ENCODE measurements at regions not wholly inside any gene's neighbourhood (a gene's known extent, or its start where the extent isn't known, plus 50 kb on each side); places are given as distances from the start of the nearest gene placed in this dataset.
"Not testable (repeated sequence)": the region's sequence is repeated elsewhere in the genome, so short reads cannot be mapped to it uniquely, and the experiment has no call there.

- DNase-seq (ENCODE audit: low read depth in 1 of 2, low spot score in 1 of 2) (no peak), FAIRE-seq (no peak), ATAC-seq (no peak)
- POLR2A ChIA-PET: no interaction called here
- Histone ChIP-seq H3K4me1 (no peaks in the 10 kb centered on the region), H3K4me3 (no peak overlapping the region), H3K27ac (no peak overlapping the region), H3K4me2 (no peak overlapping the region), H3K9me3 (no peaks in the 10 kb centered on the region)
- 0% methylated on average over 2 of the region's 2 CpGs for WGBS (ENCODE audit: missing lambda C conversion rate)
- TF ChIP-seq JUN (IDR thresholded peaks at IDR 0.05) (no peak), CHD2 (IDR thresholded peaks at IDR 0.05; ENCODE audit: low read length, partially characterized antibody) (no peak)
- CTCF ChIA-PET: no interaction called here
Measured at GRCh38 chrX:148290041-148290440, 210.4 kb upstream of the AFF2 start.

GRCh38 chrX:148290931-148291330, 209.5 kb upstream of the AFF2 start:
- no peak for FAIRE-seq
- CTCF ChIA-PET: no interaction called here
- no peak for TF ChIP-seq NR3C1 (IDR thresholded peaks at IDR 0.05)
- no peak for TF ChIP-seq POLR2AphosphoS2 (conservative IDR thresholded peaks at IDR 0.05; ENCODE audit: low read length)
- TF ChIP-seq BHLHE40 (IDR thresholded peaks at IDR 0.05; ENCODE audit: low read depth, low read length): no peak
- no peak for TF ChIP-seq JUN (IDR thresholded peaks at IDR 0.05)
- TF ChIP-seq KDM1A (IDR thresholded peaks at IDR 0.05; ENCODE audit: low read depth): no peak
- TF ChIP-seq EHF (CRISPR knock-in tag; IDR thresholded peaks at IDR 0.05): no peak
- TF ChIP-seq SMC3 (IDR thresholded peaks at IDR 0.05): no peak
- TF ChIP-seq ESRRA (IDR thresholded peaks at IDR 0.05; ENCODE audit: borderline replicate concordance, low read length): no peak
- TF ChIP-seq CBX2 (IDR thresholded peaks at IDR 0.05; ENCODE audit: borderline replicate concordance, low read depth): no peak
- TF ChIP-seq HOXB5 (CRISPR knock-in tag; IDR thresholded peaks at IDR 0.05): no peak
- no peak for TF ChIP-seq ZSCAN20 (CRISPR knock-in tag; IDR thresholded peaks at IDR 0.05)
- TF ChIP-seq, protein P1, sequence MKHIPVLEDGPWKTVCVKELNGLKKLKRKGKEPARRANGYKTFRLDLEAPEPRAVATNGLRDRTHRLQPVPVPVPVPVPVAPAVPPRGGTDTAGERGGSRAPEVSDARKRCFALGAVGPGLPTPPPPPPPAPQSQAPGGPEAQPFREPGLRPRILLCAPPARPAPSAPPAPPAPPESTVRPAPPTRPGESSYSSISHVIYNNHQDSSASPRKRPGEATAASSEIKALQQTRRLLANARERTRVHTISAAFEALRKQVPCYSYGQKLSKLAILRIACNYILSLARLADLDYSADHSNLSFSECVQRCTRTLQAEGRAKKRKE (CRISPR knock-in tag; IDR thresholded peaks at IDR 0.05; ENCODE audit: low read depth): no peak
- TF ChIP-seq KDM5A (IDR thresholded peaks at IDR 0.05): no peak
- POLR2A ChIA-PET: no interaction called here
- no peaks in the 10 kb centered on the region for H3K9me3 ChIP-seq
- no peak overlapping the region for H3K27ac ChIP-seq
- ATAC-seq: no peak
- no peak overlapping the region for H3K4me3 ChIP-seq
- no peak for DNase-seq (ENCODE audit: low read depth in 1 of 2, low spot score in 1 of 2)
- no peaks in the 10 kb centered on the region for H3K4me1 ChIP-seq
- H3K4me2 ChIP-seq: no peak overlapping the region
- WGBS (ENCODE audit: missing lambda C conversion rate): 0% methylated on average over 1 of the region's 1 CpG

GRCh38 chrX:148298737-148299136, 201.7 kb upstream of the AFF2 start:
- Histone ChIP-seq H3K27ac (no peak overlapping the region), H3K4me1 (no peaks in the 10 kb centered on the region), H3K4me2 (no peak overlapping the region), H3K4me3 (no peak overlapping the region), H3K9me3 (no peaks in the 10 kb centered on the region)
- CTCF ChIA-PET: no interaction called here
- DNase-seq (ENCODE audit: low read depth in 1 of 2, low spot score in 1 of 2) (no peak), FAIRE-seq (no peak), ATAC-seq (no peak)
- POLR2A ChIA-PET: no interaction called here
- TF ChIP-seq BHLHE40 (IDR thresholded peaks at IDR 0.05; ENCODE audit: low read depth, low read length) (no peak), HOXA7 (CRISPR knock-in tag; IDR thresholded peaks at IDR 0.05) (no peak), CBX2 (IDR thresholded peaks at IDR 0.05; ENCODE audit: borderline replicate concordance, low read depth) (no peak), NFE2L2 (conservative IDR thresholded peaks at IDR 0.05; ENCODE audit: low read length) (no peak), FOSL2 (IDR thresholded peaks at IDR 0.05) (no peak), FOSL2 (CRISPR knock-in tag; IDR thresholded peaks at IDR 0.05) (no peak), GATA3 (IDR thresholded peaks at IDR 0.05; ENCODE audit: borderline replicate concordance) (no peak), RARB (CRISPR knock-in tag; IDR thresholded peaks at IDR 0.05) (no peak), CTCF (IDR thresholded peaks at IDR 0.05) (no peak), TP53 (CRISPR knock-in tag; IDR thresholded peaks at IDR 0.05) (no peak)
- TF ChIP-seq, protein P2, sequence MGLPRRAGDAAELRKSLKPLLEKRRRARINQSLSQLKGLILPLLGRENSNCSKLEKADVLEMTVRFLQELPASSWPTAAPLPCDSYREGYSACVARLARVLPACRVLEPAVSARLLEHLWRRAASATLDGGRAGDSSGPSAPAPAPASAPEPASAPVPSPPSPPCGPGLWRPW (IDR thresholded peaks at IDR 0.05): no peak
- TF ChIP-seq, protein P3, sequence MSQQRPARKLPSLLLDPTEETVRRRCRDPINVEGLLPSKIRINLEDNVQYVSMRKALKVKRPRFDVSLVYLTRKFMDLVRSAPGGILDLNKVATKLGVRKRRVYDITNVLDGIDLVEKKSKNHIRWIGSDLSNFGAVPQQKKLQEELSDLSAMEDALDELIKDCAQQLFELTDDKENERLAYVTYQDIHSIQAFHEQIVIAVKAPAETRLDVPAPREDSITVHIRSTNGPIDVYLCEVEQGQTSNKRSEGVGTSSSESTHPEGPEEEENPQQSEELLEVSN (IDR thresholded peaks at IDR 0.05; ENCODE audit: borderline replicate concordance, low read depth): no peak
- WGBS (ENCODE audit: missing lambda C conversion rate): 29% methylated on average over 2 of the region's 2 CpGs

DNA sequence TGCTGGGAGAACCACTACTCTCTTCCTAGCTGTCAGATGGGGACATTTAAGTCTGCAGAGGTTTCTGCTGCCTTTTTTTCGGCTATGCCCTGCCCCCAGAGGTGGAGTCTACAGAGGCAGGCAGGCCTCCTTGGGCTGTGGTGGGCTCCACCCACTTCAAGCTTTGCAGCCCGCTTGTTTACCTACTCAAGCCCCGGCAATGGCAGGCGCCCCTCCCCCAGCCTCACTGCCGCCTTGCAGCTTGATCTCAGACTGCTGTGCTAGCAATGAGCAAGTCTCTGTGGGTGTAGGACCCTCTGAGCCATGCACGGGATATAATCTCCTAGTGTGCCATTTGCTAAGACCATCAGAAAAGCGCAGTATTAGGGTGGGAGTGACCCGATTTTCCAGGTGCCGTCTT, 195.2 kb upstream of the AFF2 start:
- H3K4me3 ChIP-seq; CTCF ChIA-PET; POLR2A ChIA-PET; DNase-seq (ENCODE audit: low read depth in 1 of 2, low spot score in 1 of 2); H3K4me2 ChIP-seq; FAIRE-seq; H3K9me3 ChIP-seq; ATAC-seq; H3K4me1 ChIP-seq; H3K27ac ChIP-seq: not testable (repeated sequence)
- WGBS (ENCODE audit: missing lambda C conversion rate): 20% methylated on average over 3 of the region's 9 CpGs
